GM18511 (cell line): ENCODE measurements at regions not wholly inside any gene's neighbourhood (a gene's known extent, or its start where the extent isn't known, plus 50 kb on each side); places are given as distances from the start of the nearest gene placed in this dataset.
A peak's percentile ranks its signal among the peaks of the same experiment; 100 is the strongest.

ENCODE experiments used
- ATAC-seq: cut with Tn5 transposase; IDR thresholded peaks from one replicate; pipeline ENCODE4 v1.9.1; 2021; ENCODE audit warnings: mild to moderate bottlenecking, moderate library complexity; ENCODE audit not compliant: unreplicated experiment

GRCh38 chr3:23029001-23029400 is 174.1 kb upstream of the UBE2E2 start:
- ATAC-seq = no peak

GRCh38 chr3:23035927-23036640 is 167.0 kb upstream of the UBE2E2 start:
- ATAC-seq = no peak

- peak; percentile 91 for ATAC-seq
Observed at GRCh38 chr3:23036728-23037127, 166.4 kb upstream of the UBE2E2 start.

GRCh38 chr3:23038471-23038870 is 164.7 kb upstream of the UBE2E2 start:
- ATAC-seq = no peak

GRCh38 chr3:23041918-23042696 is 161.0 kb upstream of the UBE2E2 start:
- ATAC-seq = no peak

- no peak for ATAC-seq
Observed at GRCh38 chr3:23044463-23044862, 158.7 kb upstream of the UBE2E2 start.

GRCh38 chr3:23046536-23046935 is 156.6 kb upstream of the UBE2E2 start:
- ATAC-seq = no peak

- ATAC-seq = no peak
Observed at GRCh38 chr3:23051240-23052140, 151.6 kb upstream of the UBE2E2 start.

GRCh38 chr3:23052208-23052607 is 150.9 kb upstream of the UBE2E2 start:
- ATAC-seq = no peak

- ATAC-seq = no peak
Observed at GRCh38 chr3:23052620-23053019, 150.5 kb upstream of the UBE2E2 start.

GRCh38 chr3:23055733-23056376 is 147.3 kb upstream of the UBE2E2 start:
- ATAC-seq = peak; percentile 88

GRCh38 chr3:23062582-23062981 is 140.5 kb upstream of the UBE2E2 start:
- ATAC-seq = no peak

GRCh38 chr3:23062982-23063381 is 140.1 kb upstream of the UBE2E2 start:
- ATAC-seq = no peak

- no peak for ATAC-seq
Observed at GRCh38 chr3:23067116-23067515, 136.0 kb upstream of the UBE2E2 start.

GRCh38 chr3:23068016-23068728 is 135.0 kb upstream of the UBE2E2 start:
- ATAC-seq = no peak

GRCh38 chr3:23071296-23071695 is 131.8 kb upstream of the UBE2E2 start:
- ATAC-seq = peak; percentile 29

GRCh38 chr3:23071758-23072157 is 131.4 kb upstream of the UBE2E2 start:
- ATAC-seq = peak; percentile 86

GRCh38 chr3:23072693-23073092 is 130.4 kb upstream of the UBE2E2 start:
- no peak for ATAC-seq

- no peak for ATAC-seq
Observed at GRCh38 chr3:23073724-23074305, 129.3 kb upstream of the UBE2E2 start.

- ATAC-seq = no peak
Observed at GRCh38 chr3:23075496-23075895, 127.6 kb upstream of the UBE2E2 start.
